ENCODE measurements at regions not wholly inside any gene's neighbourhood (a gene's known extent, or its start where the extent isn't known, plus 50 kb on each side); places are given as distances from the start of the nearest gene placed in this dataset.

GRCh38 chr4:189322426-189322825 is 618.2 kb upstream of the FRG1 start:
- intact Hi-C loops (cut with micrococcal nuclease), result no loop called here

GRCh38 chr4:189341881-189342280 is 598.8 kb upstream of the FRG1 start:
- intact Hi-C loops (cut with micrococcal nuclease), result no loop called here

GRCh38 chr4:189355590-189355989 is 585.1 kb upstream of the FRG1 start:
- intact Hi-C loops (cut with micrococcal nuclease), result no loop called here

- intact Hi-C loops (cut with micrococcal nuclease), result no loop called here
Measured at GRCh38 chr4:189362364-189362763, 578.3 kb upstream of the FRG1 start.

- intact Hi-C loops (cut with micrococcal nuclease), result no loop called here
Measured at GRCh38 chr4:189364032-189364449, 576.6 kb upstream of the FRG1 start.

GRCh38 chr4:189365451-189365850 is 575.2 kb upstream of the FRG1 start:
- intact Hi-C loops (cut with micrococcal nuclease), result no loop called here

GRCh38 chr4:189367832-189368231 is 572.8 kb upstream of the FRG1 start:
- intact Hi-C loops (cut with micrococcal nuclease), result no loop called here

GRCh38 chr4:189374176-189374575 is 566.5 kb upstream of the FRG1 start:
- intact Hi-C loops (cut with micrococcal nuclease), result no loop called here

GRCh38 chr4:189376901-189377300 is 563.8 kb upstream of the FRG1 start:
- intact Hi-C loops (cut with micrococcal nuclease), result no loop called here

GRCh38 chr4:189377569-189377968 is 563.1 kb upstream of the FRG1 start:
- intact Hi-C loops (cut with micrococcal nuclease), result no loop called here

GRCh38 chr4:189385098-189385497 is 555.6 kb upstream of the FRG1 start:
- intact Hi-C loops (cut with micrococcal nuclease), result no loop called here

- intact Hi-C loops (cut with micrococcal nuclease), result no loop called here
Measured at GRCh38 chr4:189385579-189385978, 555.1 kb upstream of the FRG1 start.

GRCh38 chr4:189396435-189396834 is 544.2 kb upstream of the FRG1 start:
- intact Hi-C loops (cut with micrococcal nuclease), result no loop called here

- intact Hi-C loops (cut with micrococcal nuclease), result no loop called here
Measured at GRCh38 chr4:189404271-189404670, 536.4 kb upstream of the FRG1 start.

- intact Hi-C loops (cut with micrococcal nuclease), result no loop called here
Measured at GRCh38 chr4:189409158-189409557, 531.5 kb upstream of the FRG1 start.

GRCh38 chr4:189414021-189414420 is 526.7 kb upstream of the FRG1 start:
- intact Hi-C loops (cut with micrococcal nuclease), result no loop called here

- intact Hi-C loops (cut with micrococcal nuclease), result no loop called here
Measured at GRCh38 chr4:189420572-189420971, 520.1 kb upstream of the FRG1 start.

- intact Hi-C loops (cut with micrococcal nuclease), result no loop called here
Measured at GRCh38 chr4:189436207-189436606, 504.5 kb upstream of the FRG1 start.

GRCh38 chr4:189440716-189441115 is 500.0 kb upstream of the FRG1 start:
- intact Hi-C loops (cut with micrococcal nuclease), result no loop called here

GRCh38 chr4:189443341-189443740 is 497.3 kb upstream of the FRG1 start:
- intact Hi-C loops (cut with micrococcal nuclease), result no loop called here

- intact Hi-C loops (cut with micrococcal nuclease), result no loop called here
Measured at GRCh38 chr4:189445613-189446012, 495.1 kb upstream of the FRG1 start.

- intact Hi-C loops (cut with micrococcal nuclease), result no loop called here
Measured at GRCh38 chr4:189463734-189464133, 476.9 kb upstream of the FRG1 start.

- intact Hi-C loops (cut with micrococcal nuclease), result no loop called here
Measured at GRCh38 chr4:189494407-189494806, 446.3 kb upstream of the FRG1 start.

GRCh38 chr4:189497516-189497915 is 443.2 kb upstream of the FRG1 start:
- intact Hi-C loops (cut with micrococcal nuclease), result no loop called here
